ENCODE measurements at regions not wholly inside any gene's neighbourhood (a gene's known extent, or its start where the extent isn't known, plus 50 kb on each side); places are given as distances from the start of the nearest gene placed in this dataset.
"Not testable (repeated sequence)": the region's sequence is repeated elsewhere in the genome, so short reads cannot be mapped to it uniquely, and the experiment has no call there.

DNA sequence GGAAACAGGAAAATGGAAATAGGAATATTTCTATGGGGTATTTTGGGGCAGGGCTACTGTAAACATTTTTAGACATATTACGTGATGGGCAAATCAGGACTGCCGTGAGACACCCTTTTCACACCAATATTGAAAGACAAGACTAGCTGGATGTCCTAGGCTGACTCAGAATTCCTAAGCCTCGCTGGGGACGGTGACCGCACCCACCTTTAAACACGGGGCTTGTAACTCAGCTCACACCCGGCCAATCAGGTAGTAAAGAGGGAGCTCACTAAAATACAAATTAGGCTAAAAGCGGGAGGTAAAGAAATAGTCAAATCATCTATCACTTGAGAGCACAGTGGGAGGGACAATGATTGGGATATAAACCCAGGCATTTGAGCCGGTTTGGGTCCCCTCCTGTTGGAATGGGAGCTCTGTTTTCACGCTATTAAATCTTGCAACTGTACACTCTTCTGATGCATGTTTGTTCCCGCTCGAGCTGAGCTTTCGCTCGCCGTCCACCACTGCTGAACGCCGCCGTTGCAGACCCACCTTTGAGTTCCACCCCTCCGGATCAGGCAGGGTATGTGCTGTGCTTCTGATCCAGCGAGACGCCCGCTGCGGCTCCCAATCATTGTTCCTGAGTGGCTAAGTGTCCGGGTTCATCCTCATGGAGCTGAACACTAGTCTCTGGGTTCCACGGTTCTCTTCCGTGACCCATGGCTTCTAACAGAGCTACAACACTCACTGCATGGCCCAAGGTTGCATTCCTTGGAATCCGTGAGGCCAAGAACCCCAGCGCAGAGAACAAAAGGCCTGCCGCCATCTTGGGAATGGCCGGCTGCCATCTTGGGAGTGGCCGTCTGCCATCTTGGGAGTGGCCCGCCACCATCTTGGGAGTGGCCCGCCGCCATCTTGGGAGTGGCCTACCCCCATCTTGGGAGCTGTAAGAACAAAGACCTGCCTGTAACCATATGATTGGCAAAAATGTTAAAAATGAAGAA is 152.6 kb downstream of the CRLF2 start:
- no peak for DNase-seq (ENCODE audit: low read depth, low spot score)

DNA sequence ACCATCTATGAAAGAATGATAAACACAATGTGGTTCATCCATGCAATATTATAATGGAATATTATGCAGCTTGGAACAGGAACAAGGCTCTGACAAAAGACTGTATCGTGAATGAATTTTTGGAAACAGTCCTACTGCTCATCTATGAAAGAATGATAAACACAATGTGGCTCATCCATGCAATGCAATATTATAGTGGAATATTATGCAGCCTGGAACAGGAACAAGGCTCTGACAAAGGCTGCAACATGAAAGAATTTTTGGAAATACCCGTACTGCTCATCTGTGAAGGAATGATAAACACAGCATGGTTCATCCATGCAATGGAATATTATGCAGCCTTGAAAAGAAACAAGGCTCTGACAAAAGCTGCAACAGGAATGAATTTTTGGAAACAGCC is 158.8 kb downstream of the CRLF2 start:
- DNase-seq (ENCODE audit: low read depth, low spot score) = not testable (repeated sequence)

GRCh38 chrX:1053072-1053471 is 159.4 kb downstream of the CRLF2 start:
- no peak for DNase-seq (ENCODE audit: low read depth, low spot score)

GRCh38 chrX:1052021-1052420 is 160.4 kb downstream of the CRLF2 start:
- DNase-seq (ENCODE audit: low read depth, low spot score) = no peak

- no peak for DNase-seq (ENCODE audit: low read depth, low spot score)
Observed at GRCh38 chrX:1051421-1051820, 161.0 kb downstream of the CRLF2 start.

DNA sequence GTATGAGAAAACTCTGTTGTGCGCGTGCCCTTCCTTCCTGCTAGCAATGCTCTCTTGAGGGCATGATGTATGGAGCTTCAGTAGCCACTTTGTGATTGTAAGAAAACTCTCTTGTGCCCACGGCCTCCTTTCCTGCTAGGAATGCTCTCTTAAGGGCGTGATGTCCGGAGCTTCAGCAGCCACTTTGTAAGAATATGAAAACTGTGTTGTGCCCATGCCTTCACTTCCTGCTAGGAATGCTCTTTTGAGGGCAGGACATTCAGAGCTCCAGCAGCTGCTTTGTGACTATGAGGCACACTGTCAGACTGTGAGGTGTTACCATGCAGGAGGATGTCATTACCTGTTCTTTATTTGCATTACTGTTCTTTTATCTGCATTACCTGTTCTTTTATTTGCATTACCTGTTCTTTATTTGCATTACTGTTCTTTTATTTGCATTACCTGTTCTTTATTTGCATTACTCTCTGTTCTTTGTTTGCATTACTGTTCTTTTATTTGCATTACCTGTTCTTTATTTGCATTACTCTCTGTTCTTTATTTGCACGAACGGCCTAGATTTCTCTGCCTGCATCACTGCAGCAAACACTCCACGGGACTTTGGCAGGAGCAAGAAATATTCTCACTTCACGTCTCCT is 166.7 kb downstream of the CRLF2 start:
- no peak for DNase-seq (ENCODE audit: low read depth, low spot score)

DNA sequence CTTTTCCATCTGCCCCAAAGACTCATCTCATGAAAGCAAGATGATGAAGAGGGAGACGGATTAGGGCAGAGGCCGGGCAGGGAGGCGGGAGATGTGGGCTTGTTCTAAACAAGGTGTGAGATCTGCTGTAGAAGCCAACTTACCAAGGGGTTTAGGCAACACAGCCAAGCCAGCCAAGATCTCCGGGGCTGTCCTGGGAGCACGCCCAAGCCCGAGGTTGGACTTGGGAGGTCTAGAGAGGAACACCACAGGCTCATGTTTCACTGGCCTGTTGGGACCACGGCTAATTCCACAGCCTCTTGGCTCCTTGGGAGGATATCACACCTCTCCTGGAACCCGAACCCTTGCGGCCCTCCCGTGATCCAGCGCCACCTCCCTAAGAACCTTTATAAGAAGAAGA is 171.4 kb downstream of the CRLF2 start:
- no peak for DNase-seq (ENCODE audit: low read depth, low spot score)

GRCh38 chrX:1035931-1036330 is 176.5 kb downstream of the CRLF2 start:
- DNase-seq (ENCODE audit: low read depth, low spot score) = not testable (repeated sequence)

GRCh38 chrX:1035206-1035605 is 177.2 kb downstream of the CRLF2 start:
- DNase-seq (ENCODE audit: low read depth, low spot score) = no peak

GRCh38 chrX:1034717-1035116 is 177.7 kb downstream of the CRLF2 start:
- DNase-seq (ENCODE audit: low read depth, low spot score) = no peak

- no peak for DNase-seq (ENCODE audit: low read depth, low spot score)
Observed at GRCh38 chrX:1031521-1032430, 180.7 kb downstream of the CRLF2 start.

GRCh38 chrX:1029494-1029893 is 183.0 kb downstream of the CRLF2 start:
- no peak for DNase-seq (ENCODE audit: low read depth, low spot score)

- DNase-seq (ENCODE audit: low read depth, low spot score) = no peak
Observed at GRCh38 chrX:1027680-1028079, 184.8 kb downstream of the CRLF2 start.

DNA sequence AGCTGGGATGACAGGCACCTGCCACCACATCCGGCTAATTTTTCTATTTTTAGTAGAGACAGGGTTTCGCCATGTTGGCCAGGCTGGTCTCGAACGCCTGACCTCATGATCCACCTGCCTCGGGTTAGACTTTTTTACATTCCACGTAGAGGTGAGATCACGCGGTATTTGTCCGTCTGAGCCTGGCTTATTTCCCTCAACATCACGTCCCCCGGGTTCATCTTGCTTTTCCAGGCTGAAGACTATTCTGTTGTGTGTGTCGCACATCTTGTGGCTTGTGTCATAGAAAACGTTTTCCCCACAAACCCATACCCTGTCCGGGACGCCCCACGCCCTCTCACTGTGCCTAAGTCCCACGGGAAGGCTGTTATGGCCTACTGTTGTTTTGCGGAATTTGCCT is 185.3 kb downstream of the CRLF2 start:
- no peak for DNase-seq (ENCODE audit: low read depth, low spot score)

- no peak for DNase-seq (ENCODE audit: low read depth, low spot score)
Observed at GRCh38 chrX:1026263-1027015, 186.0 kb downstream of the CRLF2 start.

DNA sequence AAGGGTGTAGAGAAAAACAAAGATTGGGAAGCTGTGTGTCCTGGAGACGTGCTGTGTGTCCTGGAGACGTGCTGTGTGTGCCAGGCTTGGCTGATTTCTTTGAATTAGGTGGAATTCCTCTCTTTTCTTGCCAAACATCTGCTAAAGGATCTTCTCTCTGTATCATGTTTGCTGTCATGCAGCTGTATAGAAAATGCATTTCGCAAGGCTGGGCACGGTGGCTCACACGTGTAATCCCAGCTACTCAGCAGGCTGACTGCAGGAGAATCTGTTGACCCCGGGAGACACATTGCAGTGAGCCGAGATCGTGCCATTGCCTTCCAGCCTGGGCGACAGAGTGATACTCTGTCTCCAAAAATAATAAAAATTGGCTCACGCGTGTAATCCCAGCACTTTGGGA is 187.0 kb downstream of the CRLF2 start:
- DNase-seq (ENCODE audit: low read depth, low spot score) = no peak

DNA sequence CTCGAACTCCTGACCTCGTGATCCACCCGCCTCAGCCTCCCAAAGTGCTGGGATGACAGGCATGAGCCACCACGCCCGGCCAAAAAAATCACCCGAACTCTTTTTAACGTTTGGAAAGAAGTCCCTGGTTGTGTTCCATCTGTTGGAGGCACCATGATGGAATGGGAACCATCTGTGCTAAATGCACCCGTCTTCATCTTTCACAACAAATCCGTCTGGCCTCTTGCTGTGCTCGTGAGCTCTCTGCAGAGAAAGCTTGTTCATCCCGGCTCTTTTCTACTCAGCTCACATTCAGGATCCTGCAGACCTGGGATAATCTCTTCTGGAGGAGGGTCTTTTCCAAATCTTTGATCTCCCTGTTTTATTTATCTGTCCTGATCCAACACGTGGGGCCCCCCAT is 188.8 kb downstream of the CRLF2 start:
- no peak for DNase-seq (ENCODE audit: low read depth, low spot score)

- DNase-seq (ENCODE audit: low read depth, low spot score) = not testable (repeated sequence)
Observed at GRCh38 chrX:1021314-1021993, 191.0 kb downstream of the CRLF2 start.

- DNase-seq (ENCODE audit: low read depth, low spot score) = no peak
Observed at GRCh38 chrX:1020634-1021166, 191.7 kb downstream of the CRLF2 start.

DNA sequence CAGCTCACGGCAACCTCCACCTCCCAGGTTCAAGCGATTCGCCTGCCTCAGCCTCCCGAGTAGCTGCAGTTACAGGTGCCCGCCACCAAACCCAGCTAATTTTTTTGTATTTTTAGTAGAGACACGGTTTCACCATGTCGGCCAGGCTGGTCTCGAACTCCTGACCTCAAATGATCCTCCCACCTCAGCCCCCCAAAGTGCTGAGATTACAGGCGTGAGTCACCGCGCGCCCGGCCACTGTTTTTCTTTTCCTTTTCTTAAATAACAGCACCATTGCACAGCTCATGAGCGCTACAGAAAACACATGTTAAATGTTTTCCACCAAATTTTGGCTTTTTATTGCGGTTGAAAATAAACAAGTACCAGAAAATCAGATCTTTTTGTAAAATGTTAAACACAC is 195.5 kb downstream of the CRLF2 start:
- DNase-seq (ENCODE audit: low read depth, low spot score) = not testable (repeated sequence)
